ENCODE measurements at regions not wholly inside any gene's neighbourhood (a gene's known extent, or its start where the extent isn't known, plus 50 kb on each side); places are given as distances from the start of the nearest gene placed in this dataset.

GRCh38 chr17:34163123-34163522 lies 92.0 kb upstream of the CCL2 start:
- TF ChIP-seq ZNF775 (CRISPR knock-in tag; IDR thresholded peaks at IDR 0.05; ENCODE audit: borderline replicate concordance) (no peak), SRSF1 (optimal IDR thresholded peaks at IDR 0.05; ENCODE audit: low read depth, low read length) (no peak), TARDBP (CRISPR knock-in tag; IDR thresholded peaks at IDR 0.05) (no peak), ZBTB43 (CRISPR knock-in tag; conservative IDR thresholded peaks at IDR 0.05) (no peak), CEBPB (IDR thresholded peaks at IDR 0.05; ENCODE audit: borderline replicate concordance, low read depth, low read length) (no peak), CBX2 (IDR thresholded peaks at IDR 0.05; ENCODE audit: low read depth, low read length) (no peak), CBX2 (CRISPR knock-in tag; IDR thresholded peaks at IDR 0.05; ENCODE audit: low read depth) (no peak), BCL3 (CRISPR knock-in tag; IDR thresholded peaks at IDR 0.05) (no peak), CTCF (CRISPR knock-in tag; IDR thresholded peaks at IDR 0.05) (no peak)

All from HepG2 (cell line).